ENCODE measurements at regions not wholly inside any gene's neighbourhood (a gene's known extent, or its start where the extent isn't known, plus 50 kb on each side); places are given as distances from the start of the nearest gene placed in this dataset.

DNA sequence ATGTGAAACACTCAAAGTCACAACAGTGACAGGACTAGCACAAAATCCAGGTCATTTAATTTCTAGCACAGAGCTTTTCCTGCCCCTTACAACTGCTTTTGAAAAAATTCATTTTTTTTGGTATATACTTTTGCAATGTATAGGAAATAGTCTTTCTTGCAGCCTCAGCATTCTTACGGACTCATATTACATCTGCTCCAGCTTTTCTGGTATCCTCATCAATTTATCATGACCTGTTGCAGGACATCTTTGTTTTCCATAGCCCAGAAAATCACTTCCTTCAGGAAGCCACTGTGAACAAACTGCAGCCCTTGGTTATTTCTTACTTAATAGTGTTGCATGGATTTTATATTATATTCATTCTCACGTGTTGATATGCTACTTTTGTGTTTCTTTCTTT is 347.9 kb upstream of the MTPN start:
- H3K27ac Mint-ChIP-seq = no peak overlapping the region
- H3K4me1 Mint-ChIP-seq = no peaks in the 10 kb centered on the region
- no peak overlapping the region for H3K4me3 Mint-ChIP-seq
- peaks cover 1% of the 10 kb centered on the region for H3K9me3 Mint-ChIP-seq
- H3K36me3 Mint-ChIP-seq (ENCODE audit: low read depth) = no peaks in the 10 kb centered on the region
- peaks cover 2% of the 10 kb centered on the region for H3K27me3 Mint-ChIP-seq
- DNase-seq (no peak), ATAC-seq (no peak)

DNA sequence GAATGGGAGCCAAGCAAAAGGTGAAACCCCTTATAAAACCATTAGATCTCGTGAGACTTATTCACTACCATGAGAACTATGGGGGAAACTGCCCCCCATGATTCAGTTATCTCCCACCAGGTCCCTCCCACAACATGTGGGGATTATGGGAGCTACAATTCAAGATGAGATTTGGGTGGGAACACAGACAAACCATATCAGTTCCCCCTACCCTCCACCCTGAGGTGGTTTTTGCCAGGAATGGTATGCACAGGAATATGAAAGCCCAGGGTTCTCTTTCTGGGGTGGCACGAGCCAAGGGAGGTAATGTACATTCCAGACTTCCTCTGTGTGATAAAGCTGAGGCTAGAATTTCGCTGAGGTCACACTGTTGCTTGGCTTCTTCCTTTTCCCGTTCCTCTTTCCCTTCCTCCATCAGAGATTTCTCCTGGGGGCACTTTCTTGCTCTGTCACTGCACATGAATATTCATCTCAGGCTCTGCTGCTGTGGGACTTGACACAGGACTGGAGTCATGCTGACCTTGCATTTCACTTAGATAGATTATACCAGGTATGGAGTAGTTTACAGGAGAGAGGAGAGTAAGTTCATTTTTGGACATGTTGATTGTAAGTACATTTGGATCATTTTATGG is 347.0 kb upstream of the MTPN start:
- ATAC-seq = no peak
- no peak overlapping the region for H3K4me3 Mint-ChIP-seq
- peaks cover 2% of the 10 kb centered on the region for H3K27me3 Mint-ChIP-seq
- H3K36me3 Mint-ChIP-seq (ENCODE audit: low read depth) = no peaks in the 10 kb centered on the region
- no peaks in the 10 kb centered on the region for H3K4me1 Mint-ChIP-seq
- no peak for DNase-seq
- peaks cover 6% of the 10 kb centered on the region for H3K9me3 Mint-ChIP-seq
- no peak overlapping the region for H3K27ac Mint-ChIP-seq

DNA sequence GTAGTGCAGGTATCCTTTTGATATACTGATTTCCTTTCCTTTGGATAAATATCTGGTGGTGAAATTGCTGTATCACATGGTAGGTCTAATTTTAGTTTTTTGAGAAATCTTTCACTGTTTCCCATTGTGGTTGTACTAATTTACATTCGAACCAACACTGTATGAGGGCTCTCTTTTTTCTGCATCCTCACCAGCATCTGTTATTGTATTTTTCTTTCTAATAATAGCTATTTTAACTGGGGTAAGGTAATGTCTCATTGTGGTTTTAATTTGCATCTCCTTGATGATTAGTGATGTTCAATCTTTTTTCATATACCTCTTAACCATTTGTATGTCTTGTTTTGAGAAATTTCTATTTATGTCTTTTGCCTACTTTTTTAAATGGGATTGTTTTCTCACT is 335.4 kb upstream of the MTPN start:
- DNase-seq = no peak
- peaks cover 2% of the 10 kb centered on the region for H3K36me3 Mint-ChIP-seq (ENCODE audit: low read depth)
- no peak overlapping the region for H3K27ac Mint-ChIP-seq
- no peak for ATAC-seq
- H3K9me3 Mint-ChIP-seq = peaks cover 20% of the 10 kb centered on the region
- H3K4me3 Mint-ChIP-seq = no peak overlapping the region
- H3K27me3 Mint-ChIP-seq = no peaks in the 10 kb centered on the region
- H3K4me1 Mint-ChIP-seq = no peaks in the 10 kb centered on the region

DNA sequence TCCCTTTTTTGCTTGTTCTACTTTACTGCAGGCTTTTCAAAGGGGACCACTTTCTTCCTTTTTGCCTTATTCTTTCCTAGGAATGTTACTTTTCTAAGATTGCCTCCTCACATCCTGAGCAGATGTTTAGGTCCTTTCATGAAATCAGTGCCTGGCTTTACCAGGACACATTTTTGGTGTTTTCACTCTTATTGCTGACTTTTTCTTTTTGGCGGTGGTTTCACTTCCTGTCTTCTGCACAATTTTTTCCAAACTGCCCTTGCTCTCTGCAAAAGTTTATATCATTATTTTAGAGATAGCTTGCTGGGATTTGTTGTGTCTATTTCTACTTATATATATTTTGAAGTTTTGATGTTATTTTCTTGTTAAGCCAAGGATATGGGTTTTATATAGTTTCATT is 332.2 kb upstream of the MTPN start:
- DNase-seq (no peak), ATAC-seq (no peak)
- H3K27ac Mint-ChIP-seq = no peak overlapping the region
- H3K27me3 Mint-ChIP-seq = no peaks in the 10 kb centered on the region
- H3K36me3 Mint-ChIP-seq (ENCODE audit: low read depth) = peaks cover 2% of the 10 kb centered on the region
- H3K9me3 Mint-ChIP-seq = peaks cover 18% of the 10 kb centered on the region
- H3K4me3 Mint-ChIP-seq = no peak overlapping the region
- no peaks in the 10 kb centered on the region for H3K4me1 Mint-ChIP-seq

DNA sequence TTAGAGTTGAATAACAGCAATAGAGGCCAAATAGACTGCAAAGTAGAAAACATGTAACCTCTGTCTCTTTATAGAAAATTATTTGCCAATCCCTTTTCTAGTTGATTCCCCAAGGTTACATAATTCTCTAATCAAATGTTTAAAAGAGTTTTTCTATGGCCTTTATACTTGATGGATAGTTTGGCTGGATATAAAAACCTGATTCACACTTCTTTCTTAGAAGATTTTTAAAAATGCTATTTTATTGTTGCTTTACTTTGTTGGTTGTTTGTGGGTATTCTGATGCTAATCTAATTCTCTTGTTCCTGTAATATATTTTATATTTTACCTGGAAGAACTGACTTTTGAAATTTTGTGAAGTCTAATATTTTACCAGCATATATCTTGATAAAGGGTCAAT is 331.1 kb upstream of the MTPN start:
- no peak for DNase-seq
- Mint-ChIP-seq H3K27ac (no peak overlapping the region), H3K27me3 (no peaks in the 10 kb centered on the region), H3K9me3 (peaks cover 18% of the 10 kb centered on the region), H3K4me1 (no peaks in the 10 kb centered on the region), H3K36me3 (ENCODE audit: low read depth) (peaks cover 2% of the 10 kb centered on the region), H3K4me3 (no peak overlapping the region)
- no peak for ATAC-seq

DNA sequence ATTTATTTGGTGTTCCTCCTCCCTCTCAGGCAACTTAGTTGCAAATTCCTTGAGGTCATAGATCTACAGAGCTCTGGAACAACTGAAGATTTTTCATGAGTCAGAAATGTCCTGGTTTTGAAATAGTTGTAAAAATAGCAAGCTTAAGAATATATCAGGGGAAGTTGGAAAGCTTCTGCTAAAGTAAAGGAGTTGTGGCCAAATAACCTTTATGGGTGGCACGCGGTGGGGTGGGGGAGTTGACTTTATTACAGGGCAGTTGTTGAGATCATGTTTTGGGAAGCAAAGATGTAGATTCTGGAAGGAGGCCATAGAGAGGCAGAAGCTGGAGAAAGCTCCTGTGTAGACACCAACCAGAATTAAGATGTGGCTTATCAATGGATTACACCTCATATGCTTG is 326.0 kb upstream of the MTPN start:
- Mint-ChIP-seq H3K27me3 (no peaks in the 10 kb centered on the region), H3K4me3 (no peak overlapping the region), H3K27ac (no peak overlapping the region), H3K4me1 (no peaks in the 10 kb centered on the region), H3K36me3 (ENCODE audit: low read depth) (no peaks in the 10 kb centered on the region), H3K9me3 (peaks cover 27% of the 10 kb centered on the region)
- DNase-seq (no peak), ATAC-seq (no peak)

DNA sequence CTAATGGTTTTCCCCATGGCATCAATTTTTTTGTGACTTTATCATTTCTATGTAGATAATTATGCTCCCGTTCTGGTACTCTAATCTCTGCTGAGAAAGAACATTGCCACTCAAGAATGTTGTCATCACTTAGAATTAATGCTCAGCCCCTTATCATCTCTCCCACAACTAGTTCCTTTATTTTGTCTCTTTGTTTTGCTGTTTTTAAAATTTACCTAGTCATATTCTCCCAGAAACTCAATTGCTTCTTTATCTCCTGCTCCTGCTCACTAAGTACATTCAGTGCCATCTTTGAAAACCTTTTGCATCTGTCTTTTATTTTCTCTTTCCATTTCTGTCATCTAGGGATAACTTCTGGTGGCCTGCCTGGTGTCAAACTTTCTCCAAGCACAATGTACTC is 324.9 kb upstream of the MTPN start:
- H3K4me1 Mint-ChIP-seq = no peaks in the 10 kb centered on the region
- no peak overlapping the region for H3K4me3 Mint-ChIP-seq
- ATAC-seq (no peak), DNase-seq (no peak)
- no peaks in the 10 kb centered on the region for H3K36me3 Mint-ChIP-seq (ENCODE audit: low read depth)
- H3K27me3 Mint-ChIP-seq = no peaks in the 10 kb centered on the region
- H3K27ac Mint-ChIP-seq = no peak overlapping the region
- peaks cover 27% of the 10 kb centered on the region for H3K9me3 Mint-ChIP-seq

DNA sequence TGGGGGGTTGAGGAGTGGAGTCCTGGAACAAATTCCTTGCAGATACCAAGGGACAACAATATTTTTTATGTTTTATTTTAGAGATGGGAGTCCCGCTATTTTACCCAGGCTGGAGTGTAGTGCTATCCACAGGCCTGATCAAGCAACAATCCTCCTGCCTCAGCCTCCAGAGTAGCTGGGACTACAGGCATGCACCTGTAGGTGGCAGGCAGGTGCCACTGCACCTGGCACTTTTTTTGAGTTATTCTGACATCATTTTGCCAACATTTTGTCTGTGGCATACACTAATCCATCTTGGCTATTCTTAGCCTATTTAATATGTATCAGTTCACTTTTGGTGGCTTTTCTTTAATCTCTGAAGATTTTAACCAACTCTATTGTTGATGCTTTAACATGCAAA is 317.8 kb upstream of the MTPN start:
- no peak for ATAC-seq
- peaks cover 3% of the 10 kb centered on the region for H3K9me3 Mint-ChIP-seq
- no peaks in the 10 kb centered on the region for H3K4me1 Mint-ChIP-seq
- DNase-seq = no peak
- no peaks in the 10 kb centered on the region for H3K27me3 Mint-ChIP-seq
- no peak overlapping the region for H3K27ac Mint-ChIP-seq
- no peaks in the 10 kb centered on the region for H3K36me3 Mint-ChIP-seq (ENCODE audit: low read depth)
- no peak overlapping the region for H3K4me3 Mint-ChIP-seq

DNA sequence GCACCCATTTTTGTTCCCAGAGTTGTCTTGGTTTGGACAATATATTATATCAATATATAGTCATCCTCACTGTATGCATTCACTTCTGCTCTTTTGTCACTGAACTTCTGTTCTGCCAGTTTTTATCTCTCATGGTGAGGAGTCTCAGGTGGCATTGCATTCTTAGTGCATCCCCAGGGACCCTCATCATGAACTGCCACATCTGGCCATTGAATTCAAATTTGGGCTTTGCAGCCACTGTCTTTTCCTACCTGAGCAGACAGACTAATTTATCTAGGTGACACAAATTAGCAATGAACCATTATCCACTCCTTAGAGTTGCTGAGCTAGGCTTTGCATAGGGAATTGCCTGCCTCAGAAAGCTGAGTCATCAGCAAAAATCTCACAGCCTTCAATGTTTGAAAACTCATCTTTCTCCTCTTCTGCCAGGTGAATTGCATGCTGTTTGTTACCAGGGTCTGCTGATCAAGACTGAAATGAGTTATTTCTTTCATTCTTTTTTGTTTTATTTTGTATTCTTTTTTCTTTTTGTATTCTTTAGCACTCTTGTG is 316.8 kb upstream of the MTPN start:
- Mint-ChIP-seq H3K4me1 (no peaks in the 10 kb centered on the region), H3K27me3 (no peaks in the 10 kb centered on the region)
- DNase-seq = no peak

DNA sequence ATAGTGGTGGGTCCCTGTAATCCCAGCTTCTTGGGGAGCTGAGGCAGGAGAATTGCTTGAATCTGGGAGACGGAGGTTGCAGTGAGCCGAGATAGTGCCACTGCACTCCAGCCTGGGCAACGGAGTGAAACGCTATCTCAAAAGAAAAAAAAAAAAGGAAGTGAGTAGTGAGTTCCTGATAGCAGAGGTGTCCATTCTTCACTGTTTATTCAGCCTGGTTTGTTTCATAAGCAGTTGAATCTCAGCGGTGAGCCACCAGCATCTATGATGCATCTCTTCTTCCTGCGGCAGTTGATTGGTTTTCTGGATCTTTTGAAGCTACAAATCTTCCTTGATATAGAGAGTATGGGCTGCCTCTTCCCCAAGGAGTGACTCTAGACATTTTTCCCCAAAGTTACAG is 316.1 kb upstream of the MTPN start:
- H3K27ac Mint-ChIP-seq = no peak overlapping the region
- H3K27me3 Mint-ChIP-seq = no peaks in the 10 kb centered on the region
- DNase-seq (no peak), ATAC-seq (no peak)
- no peaks in the 10 kb centered on the region for H3K4me1 Mint-ChIP-seq
- H3K9me3 Mint-ChIP-seq = no peaks in the 10 kb centered on the region
- H3K4me3 Mint-ChIP-seq = no peak overlapping the region
- no peaks in the 10 kb centered on the region for H3K36me3 Mint-ChIP-seq (ENCODE audit: low read depth)

More for the DNA sequence above, 316.8 kb upstream of the MTPN start:
- no peak overlapping the region for H3K27ac Mint-ChIP-seq
- no peak overlapping the region for H3K4me3 Mint-ChIP-seq
- no peak for ATAC-seq
- H3K9me3 Mint-ChIP-seq = no peaks in the 10 kb centered on the region
- H3K36me3 Mint-ChIP-seq (ENCODE audit: low read depth) = no peaks in the 10 kb centered on the region

DNA sequence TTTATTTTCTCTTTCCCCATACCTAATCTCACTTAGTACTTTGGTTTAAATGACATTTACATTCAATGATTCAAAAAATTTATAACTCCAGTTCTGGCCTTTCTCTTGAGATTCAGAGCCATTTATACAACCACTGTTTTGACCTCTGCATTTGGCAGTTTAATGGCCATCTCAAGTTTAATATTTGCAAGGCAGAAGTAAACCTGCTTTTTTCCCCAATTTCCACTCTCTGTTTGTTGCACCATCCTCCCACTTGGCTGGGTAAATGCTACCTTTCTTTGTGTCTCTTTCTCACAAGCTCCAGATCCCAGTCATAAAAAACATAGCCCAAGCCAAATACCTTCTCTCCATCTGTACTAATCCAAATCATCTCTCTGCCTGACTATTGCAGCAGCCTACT is 315.2 kb upstream of the MTPN start:
- no peaks in the 10 kb centered on the region for H3K9me3 Mint-ChIP-seq
- no peak for ATAC-seq
- no peak overlapping the region for H3K4me3 Mint-ChIP-seq

DNA sequence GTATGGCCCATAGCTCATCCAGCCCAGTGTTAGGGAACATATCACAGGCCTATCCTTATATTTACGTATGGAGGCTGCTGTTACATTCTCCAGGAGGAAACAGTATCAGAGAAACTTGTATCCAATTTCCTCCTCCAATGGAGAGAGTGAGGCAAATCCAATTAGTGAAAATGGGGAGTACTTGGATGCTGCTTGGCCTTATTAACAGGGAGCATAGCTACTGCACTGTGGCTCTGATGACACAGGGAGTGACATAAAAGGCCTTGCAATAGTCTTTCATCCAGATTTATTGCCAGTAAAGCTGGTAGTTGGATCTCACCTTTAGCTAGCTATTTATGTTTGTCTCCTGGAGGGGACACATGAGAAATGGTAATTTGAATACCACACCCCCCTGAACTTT is 313.2 kb upstream of the MTPN start:
- no peaks in the 10 kb centered on the region for H3K4me1 Mint-ChIP-seq
- no peak overlapping the region for H3K4me3 Mint-ChIP-seq
- DNase-seq (no peak), ATAC-seq (no peak)
- H3K27ac Mint-ChIP-seq = no peak overlapping the region
- no peaks in the 10 kb centered on the region for H3K27me3 Mint-ChIP-seq
- no peaks in the 10 kb centered on the region for H3K9me3 Mint-ChIP-seq
- no peaks in the 10 kb centered on the region for H3K36me3 Mint-ChIP-seq (ENCODE audit: low read depth)

More for the DNA sequence above, 315.2 kb upstream of the MTPN start:
- no peaks in the 10 kb centered on the region for H3K36me3 Mint-ChIP-seq (ENCODE audit: low read depth)
- H3K27ac Mint-ChIP-seq = no peak overlapping the region
- H3K27me3 Mint-ChIP-seq = no peaks in the 10 kb centered on the region
- H3K4me1 Mint-ChIP-seq = no peaks in the 10 kb centered on the region
- no peak for DNase-seq

DNA sequence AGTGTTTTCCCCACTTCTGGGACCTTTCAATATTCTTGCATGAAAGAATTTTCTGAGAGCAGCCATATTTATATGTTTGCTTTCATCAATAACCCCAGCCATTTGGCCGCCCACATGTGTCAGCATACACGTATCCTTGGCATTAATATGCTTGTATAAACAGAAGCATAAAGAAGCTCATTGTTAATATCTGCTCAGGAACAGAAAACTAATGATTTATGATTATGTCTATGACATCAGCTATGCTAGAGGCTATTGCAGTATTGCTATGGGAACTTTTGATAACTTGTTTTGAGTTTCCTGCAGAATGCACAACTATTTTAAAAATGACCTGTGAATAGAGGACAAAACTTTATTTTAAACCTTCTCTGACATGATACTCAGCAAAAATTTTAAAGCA is 300.9 kb upstream of the MTPN start:
- DNase-seq (no peak), ATAC-seq (no peak)
- no peak overlapping the region for H3K27ac Mint-ChIP-seq
- no peaks in the 10 kb centered on the region for H3K9me3 Mint-ChIP-seq
- H3K4me1 Mint-ChIP-seq = no peaks in the 10 kb centered on the region
- H3K27me3 Mint-ChIP-seq = no peaks in the 10 kb centered on the region
- H3K36me3 Mint-ChIP-seq (ENCODE audit: low read depth) = no peaks in the 10 kb centered on the region
- H3K4me3 Mint-ChIP-seq = no peak overlapping the region

DNA sequence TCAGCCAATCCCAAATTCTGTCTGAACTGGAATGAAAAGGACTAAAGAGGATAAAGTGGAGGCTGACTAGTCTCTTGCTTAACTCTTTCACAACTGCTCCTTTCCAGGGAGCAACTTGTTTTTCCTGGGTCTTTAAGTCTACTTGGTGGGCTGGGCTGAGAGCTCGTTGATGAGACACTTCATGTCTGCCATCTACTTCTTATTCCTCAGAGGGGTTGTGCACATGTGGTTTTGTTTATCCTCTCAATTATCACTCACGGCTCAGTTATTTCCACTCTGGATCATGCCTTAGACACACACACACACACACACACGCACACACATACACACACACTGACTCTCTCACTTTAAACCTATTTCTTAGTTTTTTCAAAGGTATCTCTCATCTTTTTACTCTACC is 298.6 kb upstream of the MTPN start:
- no peak for DNase-seq
- H3K27me3 Mint-ChIP-seq = no peaks in the 10 kb centered on the region
- no peak overlapping the region for H3K4me3 Mint-ChIP-seq
- no peaks in the 10 kb centered on the region for H3K4me1 Mint-ChIP-seq
- no peak for ATAC-seq
- no peak overlapping the region for H3K27ac Mint-ChIP-seq
- H3K9me3 Mint-ChIP-seq = no peaks in the 10 kb centered on the region
- H3K36me3 Mint-ChIP-seq (ENCODE audit: low read depth) = no peaks in the 10 kb centered on the region

DNA sequence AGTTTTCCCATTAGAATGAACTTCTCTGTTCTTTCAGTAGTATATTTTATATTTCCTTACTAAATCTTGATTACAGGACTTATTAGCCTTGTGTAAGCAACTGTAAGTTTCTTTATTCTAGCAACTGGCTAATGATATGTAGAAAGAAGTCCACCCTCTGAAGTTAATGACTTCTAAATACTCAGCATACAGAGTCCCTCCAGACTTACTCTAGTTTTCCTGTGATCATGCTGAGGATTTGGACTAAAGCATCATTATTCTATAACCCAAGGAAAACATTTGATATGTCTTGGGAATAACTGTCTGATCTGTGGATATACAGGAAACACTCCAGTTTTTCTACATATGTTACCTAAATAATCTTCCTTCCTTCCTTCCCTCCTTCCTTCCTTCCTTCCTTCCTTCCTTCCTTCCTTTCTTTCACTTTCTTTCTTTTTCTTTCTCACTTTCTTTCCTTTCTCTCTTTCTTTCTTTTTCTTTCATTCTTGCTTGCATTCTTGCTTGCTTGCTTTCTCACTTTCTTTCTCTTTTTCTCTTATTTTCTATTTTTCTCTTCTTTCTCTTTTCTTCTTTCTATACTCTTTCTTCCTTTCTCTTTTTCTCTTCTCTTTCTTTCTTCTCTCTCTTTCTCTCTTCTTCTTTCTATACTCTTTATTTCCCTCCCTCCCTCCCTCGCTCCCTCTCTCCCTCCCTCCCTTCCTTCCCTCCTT is 297.6 kb upstream of the MTPN start:
- no peaks in the 10 kb centered on the region for H3K36me3 Mint-ChIP-seq (ENCODE audit: low read depth)
- DNase-seq = no peak
- H3K27ac Mint-ChIP-seq = no peak overlapping the region
- ATAC-seq = no peak
- H3K4me3 Mint-ChIP-seq = no peak overlapping the region
- no peaks in the 10 kb centered on the region for H3K9me3 Mint-ChIP-seq
- no peaks in the 10 kb centered on the region for H3K27me3 Mint-ChIP-seq
- H3K4me1 Mint-ChIP-seq = no peaks in the 10 kb centered on the region
